Activated naive CD4-positive, alpha-beta T cell treated with anti-CD3 and anti-CD28 coated beads, Interleukin-2, amount 50 U/mL, for 24 hours (primary cell): ENCODE measurements at regions not wholly inside any gene's neighbourhood (a gene's known extent, or its start where the extent isn't known, plus 50 kb on each side); places are given as distances from the start of the nearest gene placed in this dataset.
A peak's percentile ranks its signal among the peaks of the same experiment; 100 is the strongest.

Source experiments
- H3K27ac Mint-ChIP-seq: one replicate; pipeline ENCODE4 v1.8.0; 2021; ENCODE audit warnings: mild to moderate bottlenecking, mixed read lengths
- H3K27me3 Mint-ChIP-seq: one replicate; pipeline ENCODE4 v1.8.0; 2021; ENCODE audit warnings: mixed read lengths
- H3K36me3 Mint-ChIP-seq: one replicate; pipeline ENCODE4 v1.8.0; 2021; ENCODE audit warnings: mixed read lengths
- H3K4me1 Mint-ChIP-seq: one replicate; pipeline ENCODE4 v1.8.0; 2021; ENCODE audit warnings: mixed read lengths
- H3K4me3 Mint-ChIP-seq: one replicate; pipeline ENCODE4 v1.8.0; 2021; ENCODE audit warnings: mild to moderate bottlenecking, mixed read lengths
- H3K9me3 Mint-ChIP-seq: one replicate; pipeline ENCODE4 v1.8.0; 2021; ENCODE audit warnings: mixed read lengths

DNA sequence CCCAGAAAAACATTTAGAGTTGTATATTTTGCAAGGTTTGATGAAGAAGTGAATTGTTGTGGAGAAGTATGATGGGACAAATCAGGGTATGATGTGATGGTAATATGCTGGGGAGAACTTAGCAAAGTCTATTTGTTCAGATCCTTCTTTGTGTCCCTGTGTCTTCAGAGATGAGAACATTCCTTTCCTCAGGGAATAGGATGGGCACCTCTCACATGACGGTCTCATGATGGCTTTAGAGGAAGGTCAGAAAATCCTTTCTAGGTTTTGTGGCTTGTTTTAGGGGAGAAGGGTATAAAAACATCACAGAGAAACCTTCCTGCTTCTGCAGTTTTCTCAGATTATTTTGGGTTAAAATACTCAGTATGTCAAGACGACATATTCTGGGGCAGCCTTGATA, 171.3 kb upstream of the NRIP1 start:
- Mint-ChIP-seq H3K27me3 (no peaks in the 10 kb centered on the region), H3K27ac (no peak overlapping the region), H3K36me3 (no peaks in the 10 kb centered on the region), H3K4me1 (no peaks in the 10 kb centered on the region), H3K9me3 (no peaks in the 10 kb centered on the region), H3K4me3 (no peak overlapping the region)

DNA sequence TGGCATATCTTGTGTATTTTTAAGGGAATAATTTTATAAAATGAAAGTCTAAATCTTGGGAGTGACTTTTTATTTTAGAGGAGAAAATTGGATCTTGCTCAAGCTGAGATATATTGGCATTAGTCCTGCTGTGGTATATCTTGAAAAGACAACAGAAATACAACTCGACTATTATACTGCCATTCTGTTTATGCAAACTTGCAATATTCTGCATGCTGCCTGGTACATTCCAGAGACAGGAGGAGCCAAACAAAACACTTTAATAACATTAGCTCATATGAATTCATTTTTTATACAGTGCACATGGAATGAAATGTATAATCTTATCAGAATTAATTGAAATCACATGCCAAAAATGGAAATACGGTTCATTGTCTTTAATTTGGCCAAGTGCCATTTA, 176.0 kb upstream of the NRIP1 start:
- H3K4me3 Mint-ChIP-seq, result no peak overlapping the region
- H3K9me3 Mint-ChIP-seq, result no peaks in the 10 kb centered on the region
- H3K27me3 Mint-ChIP-seq, result no peaks in the 10 kb centered on the region
- H3K36me3 Mint-ChIP-seq, result no peaks in the 10 kb centered on the region
- no peak overlapping the region for H3K27ac Mint-ChIP-seq
- no peaks in the 10 kb centered on the region for H3K4me1 Mint-ChIP-seq

GRCh38 chr21:15241997-15242736, 177.4 kb upstream of the NRIP1 start:
- no peak overlapping the region for H3K4me3 Mint-ChIP-seq
- H3K36me3 Mint-ChIP-seq, result no peaks in the 10 kb centered on the region
- H3K27me3 Mint-ChIP-seq, result no peaks in the 10 kb centered on the region
- no peak overlapping the region for H3K27ac Mint-ChIP-seq
- H3K9me3 Mint-ChIP-seq, result no peaks in the 10 kb centered on the region
- H3K4me1 Mint-ChIP-seq, result no peaks in the 10 kb centered on the region

- Mint-ChIP-seq H3K27me3 (no peaks in the 10 kb centered on the region), H3K27ac (no peak overlapping the region), H3K4me1 (no peaks in the 10 kb centered on the region), H3K4me3 (no peak overlapping the region), H3K9me3 (no peaks in the 10 kb centered on the region), H3K36me3 (no peaks in the 10 kb centered on the region)
These were observed 178.1 kb upstream of the NRIP1 start for GRCh38 chr21:15242906-15243305.

GRCh38 chr21:15243406-15243805, 178.6 kb upstream of the NRIP1 start:
- Mint-ChIP-seq H3K9me3 (no peaks in the 10 kb centered on the region), H3K36me3 (no peaks in the 10 kb centered on the region), H3K27ac (no peak overlapping the region), H3K27me3 (no peaks in the 10 kb centered on the region), H3K4me1 (no peaks in the 10 kb centered on the region), H3K4me3 (no peak overlapping the region)

GRCh38 chr21:15247613-15248012, 182.8 kb upstream of the NRIP1 start:
- Mint-ChIP-seq H3K27ac (no peak overlapping the region), H3K36me3 (no peaks in the 10 kb centered on the region), H3K27me3 (no peaks in the 10 kb centered on the region), H3K9me3 (no peaks in the 10 kb centered on the region), H3K4me3 (no peak overlapping the region), H3K4me1 (no peaks in the 10 kb centered on the region)

DNA sequence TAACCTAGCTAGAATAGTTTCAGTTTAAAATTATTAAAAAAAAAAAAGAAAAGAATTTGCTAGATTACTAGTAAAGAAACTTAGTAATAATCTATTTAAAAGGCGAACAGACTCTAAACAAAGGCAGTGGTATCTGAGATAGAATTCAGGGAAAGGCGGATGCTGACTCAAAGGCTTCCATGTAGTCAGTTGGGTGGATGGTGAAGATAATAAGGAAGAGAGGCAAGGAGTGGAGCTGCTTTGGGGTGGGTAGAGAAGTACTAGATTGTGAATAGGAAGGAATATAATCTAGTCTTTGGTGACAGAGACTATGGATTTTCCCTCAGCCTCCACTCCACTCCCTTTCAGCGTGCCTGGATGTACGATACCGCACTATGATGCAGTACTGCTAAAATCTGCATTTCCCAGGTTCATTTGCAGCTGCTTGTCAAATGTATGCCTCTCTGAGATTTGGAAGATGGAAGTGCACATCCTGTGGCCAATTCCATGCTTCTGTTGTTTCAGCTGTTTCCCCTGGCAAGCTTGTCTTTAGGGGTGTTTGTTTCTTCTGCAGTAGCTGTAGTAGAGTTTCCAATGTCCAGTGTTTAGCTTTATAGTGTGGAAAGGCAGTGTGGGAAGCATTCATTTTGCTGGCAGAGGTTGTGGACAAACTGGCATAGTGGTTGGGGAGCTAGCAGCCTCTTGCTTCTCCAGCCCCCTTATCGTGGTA, 184.6 kb upstream of the NRIP1 start:
- Mint-ChIP-seq H3K4me3 (no peak overlapping the region), H3K4me1 (no peaks in the 10 kb centered on the region), H3K9me3 (no peaks in the 10 kb centered on the region), H3K27me3 (no peaks in the 10 kb centered on the region), H3K27ac (peak overlapping the region; percentile 15), H3K36me3 (no peaks in the 10 kb centered on the region)

DNA sequence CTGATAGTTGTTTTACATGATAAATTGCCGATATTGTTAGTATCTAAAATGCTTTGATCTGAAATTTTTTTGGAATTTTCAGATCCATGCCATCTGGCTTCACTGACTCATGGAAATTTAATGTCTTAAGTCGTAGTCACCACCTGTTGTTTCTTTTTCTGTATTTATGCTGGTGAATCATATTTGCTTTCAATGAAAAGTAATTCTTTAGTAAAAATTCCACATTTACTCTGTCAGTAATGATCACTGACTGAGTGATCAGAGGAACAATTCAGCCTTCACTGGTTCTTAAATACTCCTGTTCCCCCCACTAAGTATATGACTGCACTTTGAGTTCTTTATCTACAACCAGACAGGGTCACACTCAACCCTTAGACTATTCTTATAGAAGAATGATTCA, 185.6 kb upstream of the NRIP1 start:
- no peaks in the 10 kb centered on the region for H3K4me1 Mint-ChIP-seq
- no peaks in the 10 kb centered on the region for H3K27me3 Mint-ChIP-seq
- H3K27ac Mint-ChIP-seq, result no peak overlapping the region
- H3K9me3 Mint-ChIP-seq, result no peaks in the 10 kb centered on the region
- H3K36me3 Mint-ChIP-seq, result no peaks in the 10 kb centered on the region
- H3K4me3 Mint-ChIP-seq, result no peak overlapping the region

- Mint-ChIP-seq H3K9me3 (no peaks in the 10 kb centered on the region), H3K36me3 (no peaks in the 10 kb centered on the region), H3K27me3 (no peaks in the 10 kb centered on the region), H3K4me3 (no peak overlapping the region), H3K27ac (no peak overlapping the region), H3K4me1 (no peaks in the 10 kb centered on the region)
These were observed 187.6 kb upstream of the NRIP1 start for GRCh38 chr21:15252431-15252830.

DNA sequence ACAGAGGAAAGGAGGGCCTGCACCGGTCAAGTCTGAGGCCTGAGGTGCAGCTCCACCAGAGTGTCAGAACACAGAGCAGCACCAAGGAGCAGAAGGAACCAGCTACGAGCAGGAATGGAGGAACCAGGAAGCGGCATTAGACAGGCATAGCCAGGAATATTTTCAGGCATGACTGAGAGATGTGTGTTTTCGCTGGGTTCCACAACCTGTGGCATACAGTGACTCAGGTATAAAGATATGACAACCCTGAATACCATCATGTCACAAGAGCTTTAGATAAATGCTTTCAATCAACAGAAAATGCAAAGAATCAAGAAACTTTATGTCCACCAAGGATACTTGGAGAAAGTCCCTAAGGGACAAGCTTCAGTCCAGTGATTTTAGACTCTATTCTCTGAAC, 189.3 kb upstream of the NRIP1 start:
- Mint-ChIP-seq H3K4me3 (no peak overlapping the region), H3K27me3 (no peaks in the 10 kb centered on the region), H3K9me3 (no peaks in the 10 kb centered on the region), H3K36me3 (no peaks in the 10 kb centered on the region), H3K27ac (no peak overlapping the region), H3K4me1 (no peaks in the 10 kb centered on the region)

- H3K27ac Mint-ChIP-seq, result no peak overlapping the region
- H3K9me3 Mint-ChIP-seq, result no peaks in the 10 kb centered on the region
- H3K27me3 Mint-ChIP-seq, result no peaks in the 10 kb centered on the region
- no peak overlapping the region for H3K4me3 Mint-ChIP-seq
- no peaks in the 10 kb centered on the region for H3K4me1 Mint-ChIP-seq
- no peaks in the 10 kb centered on the region for H3K36me3 Mint-ChIP-seq
These were observed 190.5 kb upstream of the NRIP1 start for GRCh38 chr21:15255261-15255660.

- Mint-ChIP-seq H3K27me3 (no peaks in the 10 kb centered on the region), H3K9me3 (no peaks in the 10 kb centered on the region), H3K27ac (no peak overlapping the region), H3K4me3 (no peak overlapping the region), H3K4me1 (no peaks in the 10 kb centered on the region), H3K36me3 (no peaks in the 10 kb centered on the region)
These were observed 191.0 kb upstream of the NRIP1 start for GRCh38 chr21:15255763-15256162.

- no peaks in the 10 kb centered on the region for H3K36me3 Mint-ChIP-seq
- H3K27me3 Mint-ChIP-seq, result no peaks in the 10 kb centered on the region
- H3K9me3 Mint-ChIP-seq, result no peaks in the 10 kb centered on the region
- H3K27ac Mint-ChIP-seq, result no peak overlapping the region
- H3K4me1 Mint-ChIP-seq, result no peaks in the 10 kb centered on the region
- no peak overlapping the region for H3K4me3 Mint-ChIP-seq
These were observed 192.2 kb upstream of the NRIP1 start for GRCh38 chr21:15256996-15257395.

DNA sequence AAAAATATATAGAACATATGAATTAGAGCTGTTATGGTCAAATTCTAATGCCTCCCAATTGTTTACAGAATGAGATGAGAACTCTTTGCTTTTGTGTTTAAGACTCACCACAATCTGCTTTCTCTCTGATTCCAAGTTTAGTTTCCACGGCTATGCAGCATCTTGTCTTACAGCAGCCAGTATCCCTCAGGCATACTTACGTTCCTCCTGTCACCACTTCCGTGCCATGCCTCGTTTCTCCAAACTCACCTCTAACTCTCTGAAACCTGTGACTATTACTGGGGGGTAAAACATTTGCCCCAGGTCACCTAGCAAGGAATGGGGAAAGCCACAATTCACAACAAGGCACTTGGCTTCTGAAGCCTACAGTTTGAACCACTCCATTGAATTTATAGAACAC, 192.8 kb upstream of the NRIP1 start:
- Mint-ChIP-seq H3K9me3 (no peaks in the 10 kb centered on the region), H3K27me3 (no peaks in the 10 kb centered on the region), H3K27ac (no peak overlapping the region), H3K4me1 (no peaks in the 10 kb centered on the region), H3K4me3 (no peak overlapping the region), H3K36me3 (no peaks in the 10 kb centered on the region)

DNA sequence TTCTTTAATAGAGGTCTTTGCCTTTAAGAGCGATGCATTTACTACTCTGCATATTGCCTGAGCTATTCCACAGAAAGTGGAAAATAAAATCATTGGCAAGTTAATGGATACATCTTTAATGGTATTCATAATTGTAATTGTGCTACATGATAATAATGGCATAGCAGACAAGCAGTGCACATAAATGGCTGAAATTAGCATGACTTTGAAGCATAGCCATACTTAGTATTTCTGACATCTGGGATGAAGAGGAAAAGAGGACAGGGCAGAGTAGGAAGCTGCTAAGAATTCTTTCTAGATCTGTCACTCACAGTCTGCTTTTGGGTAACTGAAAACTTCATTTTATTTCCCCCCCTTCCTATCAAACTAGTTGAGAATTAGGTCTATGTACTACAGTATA, 195.0 kb upstream of the NRIP1 start:
- Mint-ChIP-seq H3K36me3 (no peaks in the 10 kb centered on the region), H3K9me3 (no peaks in the 10 kb centered on the region), H3K4me1 (no peaks in the 10 kb centered on the region), H3K27me3 (no peaks in the 10 kb centered on the region), H3K4me3 (no peak overlapping the region), H3K27ac (no peak overlapping the region)

- Mint-ChIP-seq H3K27me3 (no peaks in the 10 kb centered on the region), H3K4me1 (no peaks in the 10 kb centered on the region), H3K4me3 (no peak overlapping the region), H3K9me3 (no peaks in the 10 kb centered on the region), H3K27ac (no peak overlapping the region), H3K36me3 (no peaks in the 10 kb centered on the region)
These were observed 195.8 kb upstream of the NRIP1 start for GRCh38 chr21:15260604-15261003.
